Sigmoid colon (tissue), 4 donors: ENCODE measurements at regions not wholly inside any gene's neighbourhood (a gene's known extent, or its start where the extent isn't known, plus 50 kb on each side); places are given as distances from the start of the nearest gene placed in this dataset.
"Not testable (repeated sequence)": the region's sequence is repeated elsewhere in the genome, so short reads cannot be mapped to it uniquely, and the experiment has no call there.

Source experiments
- EP300 ChIP-seq, 4 donors: sonication (generic); formaldehyde crosslinking; IDR thresholded peaks; one replicate each; pipeline ENCODE4 v1.6.1; 2017; ENCODE audit warnings: antibody characterized with exemption in 4 of 4
- POLR2A ChIP-seq, 2 donors: fragments of 450-650 bp; IDR thresholded peaks; one replicate each; pipeline ENCODE4 v1.6.1; 2016; ENCODE audit warnings: antibody characterized with exemption in 2 of 2, mild to moderate bottlenecking in 2 of 2, moderate library complexity in 2 of 2
- POLR2AphosphoS5 ChIP-seq, 4 donors: sonication (generic); formaldehyde crosslinking; IDR thresholded peaks; one replicate each; pipeline ENCODE4 v1.6.1; 2017; ENCODE audit warnings: antibody characterized with exemption in 4 of 4
- TF ChIP-seq, protein P1 (sequence below), 4 experiments: fragments of 450-650 bp in 3 of 4; fragments of 200-600 bp in 1 of 4; IDR thresholded peaks; one replicate each; pipeline ENCODE4 v1.5.1; 2016 to 2019; ENCODE audit warnings: antibody characterized with exemption in 4 of 4, mild to moderate bottlenecking in 3 of 4, moderate library complexity in 2 of 4

DNA sequence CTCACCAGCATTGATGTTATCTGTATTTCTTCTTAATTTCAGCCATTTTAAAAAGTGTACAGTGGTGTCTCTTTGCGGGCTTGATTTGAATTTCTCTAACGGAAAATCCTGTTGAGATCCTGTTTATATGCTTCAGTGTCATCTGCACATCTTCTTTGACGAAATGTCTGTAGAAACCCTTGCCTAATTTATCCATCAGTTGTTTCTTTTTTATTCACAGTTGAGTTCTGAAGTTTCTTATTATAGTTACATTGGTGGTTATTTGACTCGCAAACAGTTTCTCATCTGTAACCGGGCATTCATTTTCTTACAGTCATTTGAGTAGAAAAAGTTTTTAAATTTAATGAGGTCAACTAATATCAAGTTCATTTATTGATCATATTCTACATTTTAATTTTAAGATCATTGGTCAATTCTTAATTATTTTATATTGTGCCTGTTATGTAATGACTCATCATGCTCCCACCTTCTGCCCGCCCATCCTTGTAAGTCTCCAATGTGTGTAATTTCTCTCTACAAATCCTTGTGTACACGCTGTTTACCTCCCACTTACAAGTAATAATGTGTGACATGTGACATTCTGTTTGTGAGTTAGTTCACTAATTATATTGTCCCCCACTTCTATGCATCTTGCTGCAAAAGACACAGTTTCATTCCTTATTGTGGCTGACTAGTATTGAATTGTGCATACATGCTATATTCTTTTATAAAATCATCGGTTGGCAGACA lies 1242.8 kb downstream of the TMEM121 start:
- TF ChIP-seq, protein P1, sequence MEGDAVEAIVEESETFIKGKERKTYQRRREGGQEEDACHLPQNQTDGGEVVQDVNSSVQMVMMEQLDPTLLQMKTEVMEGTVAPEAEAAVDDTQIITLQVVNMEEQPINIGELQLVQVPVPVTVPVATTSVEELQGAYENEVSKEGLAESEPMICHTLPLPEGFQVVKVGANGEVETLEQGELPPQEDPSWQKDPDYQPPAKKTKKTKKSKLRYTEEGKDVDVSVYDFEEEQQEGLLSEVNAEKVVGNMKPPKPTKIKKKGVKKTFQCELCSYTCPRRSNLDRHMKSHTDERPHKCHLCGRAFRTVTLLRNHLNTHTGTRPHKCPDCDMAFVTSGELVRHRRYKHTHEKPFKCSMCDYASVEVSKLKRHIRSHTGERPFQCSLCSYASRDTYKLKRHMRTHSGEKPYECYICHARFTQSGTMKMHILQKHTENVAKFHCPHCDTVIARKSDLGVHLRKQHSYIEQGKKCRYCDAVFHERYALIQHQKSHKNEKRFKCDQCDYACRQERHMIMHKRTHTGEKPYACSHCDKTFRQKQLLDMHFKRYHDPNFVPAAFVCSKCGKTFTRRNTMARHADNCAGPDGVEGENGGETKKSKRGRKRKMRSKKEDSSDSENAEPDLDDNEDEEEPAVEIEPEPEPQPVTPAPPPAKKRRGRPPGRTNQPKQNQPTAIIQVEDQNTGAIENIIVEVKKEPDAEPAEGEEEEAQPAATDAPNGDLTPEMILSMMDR (IDR thresholded peaks at IDR 0.05) = not testable (repeated sequence)
- TF ChIP-seq POLR2AphosphoS5, POLR2A, EP300 (IDR thresholded peaks at IDR 0.05): not testable (repeated sequence)
